HG02981 (cell line): ENCODE measurements at regions not wholly inside any gene's neighbourhood (a gene's known extent, or its start where the extent isn't known, plus 50 kb on each side); places are given as distances from the start of the nearest gene placed in this dataset.
A peak's percentile ranks its signal among the peaks of the same experiment; 100 is the strongest.

ENCODE experiments used
- ATAC-seq: cut with Tn5 transposase; IDR thresholded peaks from one replicate; pipeline ENCODE4 v1.9.1; 2021; ENCODE audit warnings: mild to moderate bottlenecking, moderate library complexity; ENCODE audit not compliant: unreplicated experiment

GRCh38 chr2:226153553-226153952, 646.1 kb downstream of the IRS1 start:
- ATAC-seq: no peak

DNA sequence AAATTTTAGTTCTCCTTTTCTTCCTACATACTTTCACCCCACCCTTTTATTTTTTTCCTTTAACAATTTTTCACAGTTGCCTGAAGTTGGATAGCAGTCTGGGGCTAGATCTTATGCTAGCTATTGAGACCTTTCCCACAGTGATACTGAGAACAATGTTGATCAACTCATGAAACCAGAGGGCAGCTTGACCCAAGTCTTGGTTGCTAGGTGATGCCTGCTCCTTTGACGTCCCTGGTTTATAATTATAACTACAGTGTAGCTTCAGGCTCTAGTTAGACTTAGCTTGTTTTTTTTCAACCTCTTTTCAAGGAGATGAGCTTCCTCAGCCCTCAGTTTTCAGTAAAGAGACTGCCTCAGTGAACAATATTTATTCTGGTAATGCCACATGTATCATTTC, 648.5 kb downstream of the IRS1 start:
- ATAC-seq: no peak

DNA sequence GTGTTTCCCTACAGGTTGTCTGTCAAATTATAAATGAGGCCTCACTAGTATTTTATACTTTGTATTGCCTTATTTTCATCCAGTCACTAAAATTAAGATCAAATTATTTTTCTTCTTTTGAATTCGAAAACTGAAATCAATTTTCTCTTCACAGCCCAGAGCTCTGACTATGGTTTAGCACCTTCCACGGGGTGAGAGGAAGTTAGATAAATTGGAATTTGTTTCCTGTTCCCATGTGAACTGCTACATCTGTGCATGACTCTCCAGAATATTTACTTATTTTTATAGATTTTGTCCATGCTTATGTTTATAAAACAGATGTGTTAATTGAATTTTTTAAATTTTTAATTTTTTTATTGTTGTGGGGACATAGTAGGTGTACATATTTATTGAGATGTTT, 656.5 kb downstream of the IRS1 start:
- ATAC-seq: no peak

DNA sequence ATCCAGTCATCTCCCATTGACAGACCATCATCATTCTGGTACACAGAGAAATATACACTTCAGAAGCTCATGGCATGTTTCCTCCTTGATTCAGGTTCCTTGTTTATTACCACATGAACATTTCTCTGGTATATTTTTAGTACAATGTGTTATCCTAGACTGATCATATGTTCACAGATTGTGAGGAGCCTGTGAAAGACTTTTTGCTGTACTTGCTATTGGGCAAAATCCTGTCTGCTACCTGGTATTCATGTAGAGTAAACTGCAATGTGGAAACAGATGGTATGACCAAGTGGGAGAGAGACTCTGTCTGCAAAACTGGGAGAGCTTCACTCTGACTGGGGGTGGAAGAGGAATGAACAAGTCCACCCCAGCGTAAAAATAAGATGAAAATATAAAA, 657.2 kb downstream of the IRS1 start:
- ATAC-seq: no peak

DNA sequence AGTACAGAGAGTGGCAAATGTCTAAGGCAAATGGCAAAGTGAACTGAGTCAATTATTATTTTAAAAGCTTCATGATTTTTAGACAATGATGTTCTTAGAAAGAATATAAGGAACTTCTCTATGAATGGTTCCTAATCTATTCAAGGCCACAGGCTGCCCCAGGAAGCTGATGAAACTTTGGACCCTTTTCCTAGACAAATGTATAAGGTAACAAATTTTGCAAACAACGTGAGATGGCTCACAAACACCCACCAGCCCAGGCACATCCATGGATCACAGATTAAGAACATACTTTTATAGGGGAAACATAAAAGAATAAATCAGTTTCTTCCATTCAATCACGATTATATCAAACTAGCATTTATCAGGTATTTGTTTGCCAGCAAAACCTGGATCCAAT, 659.0 kb downstream of the IRS1 start:
- ATAC-seq: no peak

GRCh38 chr2:226139759-226140158, 659.9 kb downstream of the IRS1 start:
- no peak for ATAC-seq

- peak; percentile 85 for ATAC-seq
Observed at GRCh38 chr2:226137201-226137811, 662.3 kb downstream of the IRS1 start.

GRCh38 chr2:226136739-226137138, 662.9 kb downstream of the IRS1 start:
- peak; percentile 66 for ATAC-seq

GRCh38 chr2:226135861-226136548, 663.6 kb downstream of the IRS1 start:
- ATAC-seq: no peak

DNA sequence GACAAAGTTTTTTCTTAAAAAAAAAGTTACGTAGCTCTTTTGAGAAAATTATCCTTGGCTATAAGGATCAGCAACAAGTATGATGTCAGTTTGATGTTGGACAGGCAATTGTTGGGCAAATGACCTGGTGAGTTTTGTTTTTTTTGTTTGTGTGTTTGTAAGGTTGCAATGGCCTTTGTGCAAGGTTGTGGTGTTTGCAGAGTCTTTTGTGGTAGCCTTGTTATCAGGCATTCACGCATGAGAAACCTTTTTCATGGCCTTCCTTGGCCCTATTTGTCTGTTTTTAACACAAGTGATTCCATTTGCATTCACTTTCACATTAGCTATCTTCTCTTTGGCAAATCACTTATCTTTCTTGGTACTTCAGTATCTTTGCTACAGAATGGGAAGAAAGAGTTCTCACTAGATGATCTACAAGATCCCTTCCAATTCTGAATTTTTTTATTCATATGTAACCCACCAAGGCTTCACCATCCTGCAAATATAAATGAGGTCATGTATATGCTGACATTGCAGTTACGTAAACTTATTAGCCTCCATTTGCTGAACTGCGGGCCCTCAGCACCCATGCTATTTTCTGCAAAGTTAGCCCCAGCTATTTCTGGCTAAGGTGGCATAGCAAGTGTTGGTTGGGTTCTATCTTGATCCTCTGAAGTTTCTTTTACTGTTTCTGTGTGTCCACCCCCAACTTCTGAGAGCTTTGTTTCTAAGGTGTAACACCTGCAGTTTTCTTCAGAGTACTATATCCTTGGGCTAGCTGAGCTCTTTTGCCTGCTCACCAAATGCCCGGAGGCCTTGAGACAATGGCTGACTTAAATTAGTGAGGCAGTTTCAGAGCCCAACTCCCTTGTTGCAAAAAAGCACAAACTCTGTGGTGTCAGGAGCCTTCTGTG, 667.1 kb downstream of the IRS1 start:
- no peak for ATAC-seq

- ATAC-seq: no peak
Observed at GRCh38 chr2:226131299-226131784, 668.3 kb downstream of the IRS1 start.

GRCh38 chr2:226130192-226130591, 669.4 kb downstream of the IRS1 start:
- no peak for ATAC-seq

GRCh38 chr2:226127682-226128081, 671.9 kb downstream of the IRS1 start:
- no peak for ATAC-seq

GRCh38 chr2:226126104-226126503, 673.5 kb downstream of the IRS1 start:
- no peak for ATAC-seq

- ATAC-seq: no peak
Observed at GRCh38 chr2:226125176-226125883, 674.3 kb downstream of the IRS1 start.

DNA sequence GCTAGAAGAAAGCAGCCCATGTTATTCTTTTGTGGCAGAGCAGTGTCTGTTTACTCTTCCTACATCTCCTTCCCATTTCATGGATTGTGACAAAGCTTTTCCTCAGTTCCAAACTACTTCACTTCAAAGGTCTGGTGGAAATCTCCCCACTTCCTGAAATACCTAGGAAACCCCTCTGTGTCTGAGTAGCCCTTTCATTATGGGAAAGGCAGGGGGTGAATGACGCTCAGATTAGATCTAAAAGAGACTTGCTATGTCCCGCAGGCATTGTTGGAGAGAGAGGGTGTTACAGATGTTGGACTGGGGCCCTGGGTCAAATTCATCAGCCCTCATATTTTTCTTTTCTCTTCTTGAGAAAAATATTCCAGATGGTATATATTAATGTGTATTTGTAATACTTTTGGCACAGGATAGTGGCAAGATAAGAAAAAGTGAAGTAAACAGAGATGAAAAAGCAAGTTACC, 675.0 kb downstream of the IRS1 start:
- no peak for ATAC-seq

- no peak for ATAC-seq
Observed at GRCh38 chr2:226123300-226123699, 676.3 kb downstream of the IRS1 start.

DNA sequence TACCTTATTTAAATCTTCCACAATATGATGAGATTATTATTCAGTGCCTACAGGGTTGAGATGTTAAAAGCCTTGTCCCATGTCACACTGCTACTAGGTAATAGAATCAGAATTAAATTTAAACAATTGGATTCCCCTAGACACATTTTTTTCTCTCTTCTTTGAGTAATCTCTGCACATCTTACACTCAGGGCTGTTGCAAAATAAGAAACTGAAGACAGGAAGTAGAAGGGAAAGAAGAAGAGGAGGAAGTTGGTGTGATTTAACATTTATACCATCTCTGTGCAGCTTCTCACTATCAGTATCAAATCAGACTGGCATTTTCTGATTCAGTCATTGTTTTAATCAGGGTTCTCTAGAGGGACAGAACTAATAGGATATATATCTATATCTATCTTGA, 677.6 kb downstream of the IRS1 start:
- no peak for ATAC-seq

- no peak for ATAC-seq
Observed at GRCh38 chr2:226121046-226121738, 678.4 kb downstream of the IRS1 start.
